Kidney epithelial cell (primary cell): ENCODE measurements at regions not wholly inside any gene's neighbourhood (a gene's known extent, or its start where the extent isn't known, plus 50 kb on each side); places are given as distances from the start of the nearest gene placed in this dataset.

ENCODE experiments used
- DNase-seq: peaks from one replicate; pipeline ENCODE4 v3.0.0-alpha.2; 2010; ENCODE audit warnings: low read depth
- H3K27me3 ChIP-seq: 2 replicates; pipeline ENCODE4 v1.6.0; 2011; ENCODE audit warnings: low read length; ENCODE audit not compliant: control insufficient read depth, insufficient read depth
- H3K36me3 ChIP-seq: 2 replicates; pipeline ENCODE4 v1.5.1; 2011; ENCODE audit warnings: low read length; ENCODE audit not compliant: control insufficient read depth, insufficient read depth
- H3K4me3 ChIP-seq: 2 replicates; pipeline ENCODE4 v1.5.1; 2011; ENCODE audit warnings: low read depth, mild to moderate bottlenecking, control low read depth, low read length
- TF ChIP-seq, protein P1 (sequence below): IDR thresholded peaks from 2 replicates; pipeline ENCODE4 v1.5.1; 2011; ENCODE audit warnings: mild to moderate bottlenecking, moderate library complexity, low read length, control low read depth, inconsistent platforms; ENCODE audit not compliant: insufficient read depth, poor library complexity, severe bottlenecking

DNA sequence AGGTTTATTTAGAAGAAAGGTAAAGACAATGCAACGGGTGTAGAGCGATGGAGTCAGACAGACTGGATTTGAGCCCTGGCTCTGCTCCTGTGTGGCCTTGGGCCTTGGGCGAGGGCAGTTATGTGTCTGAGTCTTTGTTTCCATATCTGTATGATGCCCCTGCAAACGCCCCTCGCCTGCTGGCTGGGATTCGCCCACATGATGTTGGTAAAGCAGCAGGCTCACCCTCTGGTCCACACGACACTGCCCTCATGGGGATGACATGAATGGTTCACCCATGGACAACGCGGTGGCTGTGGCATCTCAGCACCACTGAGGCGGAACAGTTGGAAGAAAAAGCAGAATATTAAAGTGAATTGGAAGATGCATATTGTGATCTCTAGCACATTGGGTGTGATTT, 60.3 kb downstream of the FOXL1 start:
- Histone ChIP-seq H3K27me3 (no peaks in the 10 kb centered on the region), H3K4me3 (no peak overlapping the region), H3K36me3 (no peaks in the 10 kb centered on the region)
- TF ChIP-seq, protein P1, sequence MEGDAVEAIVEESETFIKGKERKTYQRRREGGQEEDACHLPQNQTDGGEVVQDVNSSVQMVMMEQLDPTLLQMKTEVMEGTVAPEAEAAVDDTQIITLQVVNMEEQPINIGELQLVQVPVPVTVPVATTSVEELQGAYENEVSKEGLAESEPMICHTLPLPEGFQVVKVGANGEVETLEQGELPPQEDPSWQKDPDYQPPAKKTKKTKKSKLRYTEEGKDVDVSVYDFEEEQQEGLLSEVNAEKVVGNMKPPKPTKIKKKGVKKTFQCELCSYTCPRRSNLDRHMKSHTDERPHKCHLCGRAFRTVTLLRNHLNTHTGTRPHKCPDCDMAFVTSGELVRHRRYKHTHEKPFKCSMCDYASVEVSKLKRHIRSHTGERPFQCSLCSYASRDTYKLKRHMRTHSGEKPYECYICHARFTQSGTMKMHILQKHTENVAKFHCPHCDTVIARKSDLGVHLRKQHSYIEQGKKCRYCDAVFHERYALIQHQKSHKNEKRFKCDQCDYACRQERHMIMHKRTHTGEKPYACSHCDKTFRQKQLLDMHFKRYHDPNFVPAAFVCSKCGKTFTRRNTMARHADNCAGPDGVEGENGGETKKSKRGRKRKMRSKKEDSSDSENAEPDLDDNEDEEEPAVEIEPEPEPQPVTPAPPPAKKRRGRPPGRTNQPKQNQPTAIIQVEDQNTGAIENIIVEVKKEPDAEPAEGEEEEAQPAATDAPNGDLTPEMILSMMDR: no peak
- no peak for DNase-seq

DNA sequence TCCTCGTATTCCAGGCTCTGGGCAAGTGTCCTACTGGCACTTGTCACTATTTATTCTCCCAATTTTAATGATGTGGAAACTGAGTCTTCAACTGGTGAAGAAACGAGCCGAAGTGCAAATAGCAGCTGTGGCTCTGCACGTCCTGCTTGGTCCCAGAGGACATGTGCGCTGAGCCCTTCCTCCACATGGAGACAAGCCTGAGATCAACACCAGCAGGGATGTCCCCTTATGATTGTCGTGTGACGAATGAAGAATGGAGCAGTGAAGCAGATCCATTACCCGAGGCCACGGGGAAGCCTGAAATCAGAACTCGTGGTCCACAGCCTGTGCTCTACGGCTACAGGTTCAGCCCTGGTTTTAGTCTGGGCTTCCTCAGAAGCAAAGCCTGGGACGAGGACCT, 61.0 kb downstream of the FOXL1 start:
- DNase-seq: no peak
- no peaks in the 10 kb centered on the region for H3K27me3 ChIP-seq
- TF ChIP-seq, protein P1: no peak
- no peak overlapping the region for H3K4me3 ChIP-seq
- no peaks in the 10 kb centered on the region for H3K36me3 ChIP-seq

DNA sequence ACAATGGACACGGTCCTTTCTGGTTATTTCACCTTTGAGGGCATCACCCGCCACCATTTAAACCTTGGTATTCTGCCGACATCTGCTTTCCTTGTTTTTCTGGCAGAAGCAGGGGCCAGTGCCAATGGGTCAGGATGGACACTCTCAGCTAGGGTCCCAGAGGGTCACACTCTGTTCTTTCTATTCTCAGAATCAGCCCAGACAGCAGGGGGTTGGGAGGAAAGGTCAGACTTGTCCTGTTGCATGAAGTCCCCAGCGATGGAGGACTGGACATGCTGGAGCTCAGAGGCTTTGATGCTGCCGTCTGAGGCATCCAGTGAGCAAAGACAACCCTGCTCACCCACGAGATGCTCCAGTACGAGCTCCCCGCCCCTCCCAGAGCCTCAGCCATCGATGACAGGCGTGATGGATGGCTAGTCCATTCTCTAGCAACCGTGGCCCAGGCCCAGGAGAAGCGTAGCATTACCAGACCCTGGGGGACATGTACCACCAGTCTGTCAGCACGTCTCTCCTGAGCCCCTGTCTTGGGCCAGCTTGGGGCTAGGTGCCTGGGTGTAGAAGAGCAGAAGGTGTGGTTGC, 62.0 kb downstream of the FOXL1 start:
- DNase-seq: no peak
- H3K36me3 ChIP-seq: no peaks in the 10 kb centered on the region
- H3K4me3 ChIP-seq: no peak overlapping the region
- TF ChIP-seq, protein P1: no peak
- no peaks in the 10 kb centered on the region for H3K27me3 ChIP-seq

DNA sequence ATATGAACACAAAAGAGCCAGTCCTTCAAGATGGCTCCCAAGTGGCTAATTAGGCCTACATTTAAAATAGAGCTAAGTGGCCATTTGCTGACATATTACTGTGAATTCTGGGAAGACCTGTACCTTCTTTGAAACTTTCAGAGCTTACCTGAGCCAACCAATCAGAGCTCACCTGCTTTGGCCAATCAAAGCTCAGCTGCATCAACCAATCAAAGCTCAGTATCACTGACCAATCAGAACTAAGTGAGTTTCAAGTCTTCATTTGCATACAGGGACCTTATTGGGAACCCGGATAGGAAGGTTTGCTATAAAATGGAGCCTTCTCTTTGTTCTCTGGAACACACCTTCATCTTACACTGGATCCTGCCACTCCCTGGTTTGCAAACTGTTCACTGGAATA, 63.7 kb downstream of the FOXL1 start:
- no peak overlapping the region for H3K4me3 ChIP-seq
- DNase-seq: no peak
- TF ChIP-seq, protein P1: no peak
- no peaks in the 10 kb centered on the region for H3K27me3 ChIP-seq
- no peaks in the 10 kb centered on the region for H3K36me3 ChIP-seq

DNA sequence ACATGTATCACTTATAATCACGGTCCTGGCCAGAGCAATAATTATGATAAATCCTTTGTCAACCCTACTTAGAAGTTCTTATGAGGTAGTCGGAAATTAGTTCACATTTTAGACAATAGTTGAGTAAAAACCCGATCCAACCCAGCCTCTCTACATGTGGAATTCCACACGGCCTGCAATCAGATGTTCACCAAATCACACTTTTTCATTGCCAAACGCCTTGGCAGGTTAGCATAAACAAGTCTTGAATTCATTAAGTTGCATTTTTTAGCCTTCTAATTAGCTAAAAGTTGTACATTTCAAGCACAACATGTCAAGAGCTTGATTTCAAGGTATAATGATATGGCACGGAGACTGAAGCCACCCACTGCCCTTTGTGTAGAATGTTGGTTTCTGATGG, 65.3 kb downstream of the FOXL1 start:
- TF ChIP-seq, protein P1: no peak
- DNase-seq: no peak
- Histone ChIP-seq H3K27me3 (no peaks in the 10 kb centered on the region), H3K4me3 (no peak overlapping the region), H3K36me3 (no peaks in the 10 kb centered on the region)

DNA sequence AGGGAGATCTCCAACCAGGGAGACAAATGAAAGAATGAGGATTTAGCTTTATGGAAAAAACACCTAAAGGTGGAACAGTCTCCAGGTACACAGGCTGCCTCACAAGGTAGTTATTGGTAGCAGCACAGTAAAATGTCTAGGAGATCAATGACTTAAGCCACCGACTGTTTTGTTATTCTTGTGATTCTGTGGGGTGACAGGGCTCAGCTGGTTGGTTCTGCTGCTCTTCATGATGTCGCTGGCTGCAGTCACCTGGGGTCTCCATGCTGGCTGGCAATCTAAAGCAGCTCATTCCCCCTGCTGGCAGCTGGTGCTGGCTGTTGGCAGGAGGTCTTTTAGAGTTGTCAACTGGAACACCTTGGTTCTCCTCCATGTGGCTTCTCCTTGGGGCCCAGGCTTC, 69.2 kb downstream of the FOXL1 start:
- TF ChIP-seq, protein P1: no peak
- Histone ChIP-seq H3K4me3 (no peak overlapping the region), H3K27me3 (no peaks in the 10 kb centered on the region), H3K36me3 (no peaks in the 10 kb centered on the region)
- no peak for DNase-seq
